Smooth muscle cell (in vitro differentiated cells): ENCODE measurements at regions not wholly inside any gene's neighbourhood (a gene's known extent, or its start where the extent isn't known, plus 50 kb on each side); places are given as distances from the start of the nearest gene placed in this dataset.

ENCODE experiments used
- DNase-seq: peaks from one replicate; lab custom pipeline; 2025; ENCODE audit not compliant: unreplicated experiment; lab: John Stamatoyannopoulos, UW
- H2AFZ ChIP-seq: fragments of 200-600 bp; sonication (generic); 2 replicates; pipeline ENCODE4 v1.6.0; 2016; ENCODE audit warnings: antibody characterized with exemption, low read depth, mild to moderate bottlenecking
- H3F3A ChIP-seq: fragments of 200-600 bp; sonication (generic); 2 replicates; pipeline ENCODE4 v1.6.0; 2017; ENCODE audit warnings: antibody characterized with exemption, low read depth
- H3K27ac ChIP-seq: fragments of 200-600 bp; sonication (generic); 2 replicates; pipeline ENCODE4 v1.5.1; 2016; ENCODE audit warnings: low read depth, mild to moderate bottlenecking
- H3K27me3 ChIP-seq: fragments of 200-600 bp; sonication (generic); 2 replicates; pipeline ENCODE4 v1.6.1; 2016; ENCODE audit warnings: low read depth, mild to moderate bottlenecking
- H3K36me3 ChIP-seq: fragments of 200-600 bp; sonication (generic); 2 replicates; pipeline ENCODE4 v1.5.1; 2016; ENCODE audit warnings: low read depth
- H3K4me1 ChIP-seq: fragments of 200-600 bp; sonication (generic); 2 replicates; pipeline ENCODE4 v1.5.1; 2016; ENCODE audit warnings: low read depth
- H3K4me2 ChIP-seq: fragments of 200-600 bp; sonication (generic); 2 replicates; pipeline ENCODE4 v1.6.0; 2016; ENCODE audit warnings: mild to moderate bottlenecking
- H3K4me3 ChIP-seq: fragments of 200-600 bp; sonication (generic); 2 replicates; pipeline ENCODE4 v1.5.1; 2016; ENCODE audit warnings: mild to moderate bottlenecking
- H3K79me2 ChIP-seq: fragments of 200-600 bp; sonication (generic); 2 replicates; pipeline ENCODE4 v1.6.0; 2016; ENCODE audit warnings: low read depth, mild to moderate bottlenecking
- H3K9ac ChIP-seq: fragments of 200-600 bp; sonication (generic); 2 replicates; pipeline ENCODE4 v1.6.0; 2016; ENCODE audit warnings: low read depth
- H3K9me3 ChIP-seq: fragments of 200-600 bp; sonication (generic); replicated peaks from 2 replicates; pipeline ENCODE4 v1.5.1; 2016; ENCODE audit warnings: low read depth
- H4K20me1 ChIP-seq: fragments of 200-600 bp; sonication (generic); 2 replicates; pipeline ENCODE4 v1.6.0; 2016; ENCODE audit warnings: low read depth
- CTCF ChIP-seq: fragments of 200-600 bp; sonication (generic); IDR thresholded peaks from 2 replicates; pipeline ENCODE4 v1.5.1; 2017; ENCODE audit warnings: borderline replicate concordance, mild to moderate bottlenecking, antibody characterized with exemption; ENCODE audit not compliant: insufficient read depth, poor library complexity, severe bottlenecking
- WGBS: methylation state at CpG from one replicate; pipeline ENCODE4 v1.1.7; 2016; ENCODE audit warnings: low lambda C conversion rate; 5-methylcytosine and 5-hydroxymethylcytosine counted together

GRCh38 chr5:2175041-2175440 lies 292.3 kb upstream of the IRX4 start:
- Histone ChIP-seq H3K4me2 (no peak overlapping the region), H3K27me3 (peaks cover 15% of the 10 kb centered on the region), H3K9me3 (no peaks in the 10 kb centered on the region), H3K4me3 (no peak overlapping the region), H2AFZ (no peak overlapping the region), H3K27ac (no peak overlapping the region), H3K79me2 (no peaks in the 10 kb centered on the region), H4K20me1 (no peaks in the 10 kb centered on the region), H3F3A (no peaks in the 10 kb centered on the region), H3K4me1 (peaks cover 5% of the 10 kb centered on the region), H3K9ac (no peak overlapping the region), H3K36me3 (no peaks in the 10 kb centered on the region)
- TF ChIP-seq CTCF = no peak
- no peak for DNase-seq
- 94% methylated on average over 14 of the region's 14 CpGs for WGBS

GRCh38 chr5:2174538-2174937 lies 291.8 kb upstream of the IRX4 start:
- Histone ChIP-seq H4K20me1 (no peaks in the 10 kb centered on the region), H2AFZ (no peak overlapping the region), H3K27ac (no peak overlapping the region), H3K4me2 (no peak overlapping the region), H3F3A (no peaks in the 10 kb centered on the region), H3K36me3 (no peaks in the 10 kb centered on the region), H3K27me3 (peaks cover 15% of the 10 kb centered on the region), H3K4me3 (no peak overlapping the region), H3K79me2 (no peaks in the 10 kb centered on the region), H3K9me3 (no peaks in the 10 kb centered on the region), H3K9ac (no peak overlapping the region), H3K4me1 (peaks cover 5% of the 10 kb centered on the region)
- 90% methylated on average over 10 of the region's 10 CpGs for WGBS
- TF ChIP-seq CTCF = no peak
- DNase-seq = no peak

- 59% methylated on average over 11 of the region's 11 CpGs for WGBS
- Histone ChIP-seq H3K4me3 (no peak overlapping the region), H3F3A (no peaks in the 10 kb centered on the region), H3K4me1 (peaks cover 5% of the 10 kb centered on the region), H3K27ac (no peak overlapping the region), H3K27me3 (peaks cover 15% of the 10 kb centered on the region), H3K9me3 (no peaks in the 10 kb centered on the region), H3K9ac (no peak overlapping the region), H3K79me2 (no peaks in the 10 kb centered on the region), H3K4me2 (no peak overlapping the region), H2AFZ (no peak overlapping the region), H3K36me3 (no peaks in the 10 kb centered on the region), H4K20me1 (no peaks in the 10 kb centered on the region)
- DNase-seq = no peak
- no peak for TF ChIP-seq CTCF
Measured at GRCh38 chr5:2173151-2173834, 290.6 kb upstream of the IRX4 start.

- no peak overlapping the region for H3K4me3 ChIP-seq
- peaks cover 15% of the 10 kb centered on the region for H3K27me3 ChIP-seq
- no peak overlapping the region for H3K4me2 ChIP-seq
- DNase-seq = no peak
- WGBS = 86% methylated on average over 5 of the region's 5 CpGs
- H3F3A ChIP-seq = no peaks in the 10 kb centered on the region
- H3K4me1 ChIP-seq = peaks cover 5% of the 10 kb centered on the region
- no peak overlapping the region for H3K9ac ChIP-seq
- H3K9me3 ChIP-seq = no peaks in the 10 kb centered on the region
- no peak overlapping the region for H3K27ac ChIP-seq
- no peaks in the 10 kb centered on the region for H3K79me2 ChIP-seq
- no peak for TF ChIP-seq CTCF
- no peaks in the 10 kb centered on the region for H4K20me1 ChIP-seq
- H3K36me3 ChIP-seq = no peaks in the 10 kb centered on the region
- no peak overlapping the region for H2AFZ ChIP-seq
Measured at GRCh38 chr5:2172471-2172870, 289.7 kb upstream of the IRX4 start.
